Mammary epithelial cell (primary cell): ENCODE measurements at regions not wholly inside any gene's neighbourhood (a gene's known extent, or its start where the extent isn't known, plus 50 kb on each side); places are given as distances from the start of the nearest gene placed in this dataset.

Source experiments
- EZH2 ChIP-seq: IDR thresholded peaks from 2 replicates; pipeline ENCODE4 v1.6.1; 2012; ENCODE audit warnings: low read length, inconsistent platforms, borderline replicate concordance
- TF ChIP-seq, protein P1 (sequence below), 2 donors: IDR thresholded peaks in 1 of 2; conservative IDR thresholded peaks in 1 of 2; 2 replicates each; pipeline ENCODE4 v1.5.1; 2011 to 2012; ENCODE audit warnings: inconsistent platforms in 2 of 2, low read length in 2 of 2, mild to moderate bottlenecking in 2 of 2, control low read depth in 1 of 2, low read depth in 1 of 2; ENCODE audit not compliant: insufficient read depth in 1 of 2; ENCODE audit errors: extremely low read depth in 1 of 2

DNA sequence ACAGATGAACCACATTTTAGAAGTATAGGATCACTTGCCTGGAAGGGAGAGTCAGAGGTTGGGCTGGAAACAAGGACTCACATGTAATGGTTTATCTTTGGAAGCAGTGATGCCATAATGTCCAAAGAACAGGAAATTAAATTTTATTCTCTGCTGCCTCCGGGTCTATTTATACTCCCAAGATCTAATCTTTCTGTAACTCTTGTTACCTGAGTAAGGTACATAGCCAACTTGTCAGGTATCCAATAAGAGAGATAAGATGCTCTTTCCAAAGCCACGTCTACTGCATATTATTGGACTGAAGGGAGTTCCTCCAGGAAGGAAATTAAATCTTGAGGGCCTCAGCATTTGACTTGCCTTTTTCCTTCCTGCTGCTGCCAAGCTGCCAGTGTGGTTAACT, 71.0 kb downstream of the CRYGS start:
- TF ChIP-seq, protein P1, sequence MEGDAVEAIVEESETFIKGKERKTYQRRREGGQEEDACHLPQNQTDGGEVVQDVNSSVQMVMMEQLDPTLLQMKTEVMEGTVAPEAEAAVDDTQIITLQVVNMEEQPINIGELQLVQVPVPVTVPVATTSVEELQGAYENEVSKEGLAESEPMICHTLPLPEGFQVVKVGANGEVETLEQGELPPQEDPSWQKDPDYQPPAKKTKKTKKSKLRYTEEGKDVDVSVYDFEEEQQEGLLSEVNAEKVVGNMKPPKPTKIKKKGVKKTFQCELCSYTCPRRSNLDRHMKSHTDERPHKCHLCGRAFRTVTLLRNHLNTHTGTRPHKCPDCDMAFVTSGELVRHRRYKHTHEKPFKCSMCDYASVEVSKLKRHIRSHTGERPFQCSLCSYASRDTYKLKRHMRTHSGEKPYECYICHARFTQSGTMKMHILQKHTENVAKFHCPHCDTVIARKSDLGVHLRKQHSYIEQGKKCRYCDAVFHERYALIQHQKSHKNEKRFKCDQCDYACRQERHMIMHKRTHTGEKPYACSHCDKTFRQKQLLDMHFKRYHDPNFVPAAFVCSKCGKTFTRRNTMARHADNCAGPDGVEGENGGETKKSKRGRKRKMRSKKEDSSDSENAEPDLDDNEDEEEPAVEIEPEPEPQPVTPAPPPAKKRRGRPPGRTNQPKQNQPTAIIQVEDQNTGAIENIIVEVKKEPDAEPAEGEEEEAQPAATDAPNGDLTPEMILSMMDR (conservative IDR thresholded peaks at IDR 0.05 in 1 of 2, IDR thresholded peaks at IDR 0.05 in 1 of 2; ENCODE audit: extremely low read depth in 1 of 2, insufficient read depth in 1 of 2, low read depth in 1 of 2, low read length in 2 of 2): no peak
- no peak for TF ChIP-seq EZH2
